Endothelial cell of umbilical vein (primary cell): ENCODE measurements at regions not wholly inside any gene's neighbourhood (a gene's known extent, or its start where the extent isn't known, plus 50 kb on each side); places are given as distances from the start of the nearest gene placed in this dataset.
"Not testable (repeated sequence)": the region's sequence is repeated elsewhere in the genome, so short reads cannot be mapped to it uniquely, and the experiment has no call there.

Source experiments
- EZH2 ChIP-seq: IDR thresholded peaks from 2 replicates; pipeline ENCODE4 v1.6.1; 2012; ENCODE audit warnings: borderline replicate concordance, low read depth, mild to moderate bottlenecking, moderate library complexity, low read length, inconsistent platforms; ENCODE audit not compliant: severe bottlenecking
- GATA2 ChIP-seq: IDR thresholded peaks from 2 replicates; pipeline ENCODE4 v1.7.0; 2011; ENCODE audit warnings: low read depth, mild to moderate bottlenecking, moderate library complexity, mixed read lengths, low read length; ENCODE audit not compliant: insufficient read length, insufficient read depth
- JUN ChIP-seq: IDR thresholded peaks from 2 replicates; pipeline ENCODE4 v1.6.1; 2011; ENCODE audit warnings: borderline replicate concordance, low read depth; ENCODE audit not compliant: insufficient read length, insufficient read depth
- POLR2A ChIP-seq: IDR thresholded peaks from 2 replicates; pipeline ENCODE4 v1.6.1; 2012; ENCODE audit warnings: low read depth, mild to moderate bottlenecking, control low read depth, low read length
- POLR2AphosphoS5 ChIP-seq: IDR thresholded peaks from 2 replicates; pipeline ENCODE4 v1.6.1; 2012; ENCODE audit warnings: low read depth, mild to moderate bottlenecking, control low read depth, low read length, moderate library complexity; ENCODE audit not compliant: insufficient read depth
- TF ChIP-seq, protein P1 (sequence below), 2 donors: IDR thresholded peaks; 1 replicate in 1 of 2; 2 replicates in 1 of 2; pipeline ENCODE4 v1.5.1; 2011; ENCODE audit warnings: low read length in 2 of 2, mild to moderate bottlenecking in 2 of 2, moderate library complexity in 2 of 2, control low read depth in 1 of 2, inconsistent platforms in 1 of 2, low read depth in 1 of 2; ENCODE audit not compliant: insufficient read depth in 1 of 2; ENCODE audit errors: extremely low read depth in 1 of 2
- TF ChIP-seq, protein P2 (sequence below): IDR thresholded peaks from 2 replicates; pipeline ENCODE4 v1.6.1; 2011; ENCODE audit not compliant: insufficient read depth, insufficient read length

DNA sequence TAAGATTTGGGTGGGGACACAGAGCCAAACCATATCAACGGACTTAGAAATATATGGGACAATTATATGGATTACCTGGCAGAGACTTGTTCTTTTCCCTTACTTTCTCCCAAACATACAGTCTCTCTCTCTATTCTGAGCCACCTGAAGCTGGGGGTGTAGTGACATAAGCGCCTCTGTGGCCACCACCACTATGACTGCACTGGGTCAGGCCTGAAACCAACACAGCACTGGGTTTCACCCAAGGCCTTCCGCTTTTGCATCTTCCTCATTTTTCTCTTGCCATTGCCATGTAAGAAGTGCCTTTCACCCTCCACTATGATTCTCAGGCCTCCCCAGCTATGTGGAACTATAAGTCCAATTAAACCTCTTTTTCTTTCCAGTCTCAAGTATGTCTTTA lies 514.5 kb upstream of the FOXG1 start:
- TF ChIP-seq, protein P1, sequence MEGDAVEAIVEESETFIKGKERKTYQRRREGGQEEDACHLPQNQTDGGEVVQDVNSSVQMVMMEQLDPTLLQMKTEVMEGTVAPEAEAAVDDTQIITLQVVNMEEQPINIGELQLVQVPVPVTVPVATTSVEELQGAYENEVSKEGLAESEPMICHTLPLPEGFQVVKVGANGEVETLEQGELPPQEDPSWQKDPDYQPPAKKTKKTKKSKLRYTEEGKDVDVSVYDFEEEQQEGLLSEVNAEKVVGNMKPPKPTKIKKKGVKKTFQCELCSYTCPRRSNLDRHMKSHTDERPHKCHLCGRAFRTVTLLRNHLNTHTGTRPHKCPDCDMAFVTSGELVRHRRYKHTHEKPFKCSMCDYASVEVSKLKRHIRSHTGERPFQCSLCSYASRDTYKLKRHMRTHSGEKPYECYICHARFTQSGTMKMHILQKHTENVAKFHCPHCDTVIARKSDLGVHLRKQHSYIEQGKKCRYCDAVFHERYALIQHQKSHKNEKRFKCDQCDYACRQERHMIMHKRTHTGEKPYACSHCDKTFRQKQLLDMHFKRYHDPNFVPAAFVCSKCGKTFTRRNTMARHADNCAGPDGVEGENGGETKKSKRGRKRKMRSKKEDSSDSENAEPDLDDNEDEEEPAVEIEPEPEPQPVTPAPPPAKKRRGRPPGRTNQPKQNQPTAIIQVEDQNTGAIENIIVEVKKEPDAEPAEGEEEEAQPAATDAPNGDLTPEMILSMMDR (IDR thresholded peaks at IDR 0.05; ENCODE audit: extremely low read depth in 1 of 2, insufficient read depth in 1 of 2, low read depth in 1 of 2, low read length in 2 of 2) = not testable (repeated sequence)
- TF ChIP-seq POLR2AphosphoS5, EZH2, JUN, POLR2A, GATA2: not testable (repeated sequence)
- TF ChIP-seq, protein P2, sequence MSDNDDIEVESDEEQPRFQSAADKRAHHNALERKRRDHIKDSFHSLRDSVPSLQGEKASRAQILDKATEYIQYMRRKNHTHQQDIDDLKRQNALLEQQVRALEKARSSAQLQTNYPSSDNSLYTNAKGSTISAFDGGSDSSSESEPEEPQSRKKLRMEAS = not testable (repeated sequence)
